WERI-Rb-1 (cell line): ENCODE measurements at regions not wholly inside any gene's neighbourhood (a gene's known extent, or its start where the extent isn't known, plus 50 kb on each side); places are given as distances from the start of the nearest gene placed in this dataset.

Experiments used
- DNase-seq: peaks from one replicate; pipeline ENCODE4 v3.0.0-alpha.2; 2020
- H3K27ac ChIP-seq: fragments of 250-450 bp; sonication (Bioruptor Pico); 2 replicates; pipeline ENCODE4 v1.5.1; 2020; ENCODE audit warnings: mild to moderate bottlenecking, moderate library complexity
- H3K27me3 ChIP-seq: fragments of 250-450 bp; sonication (Bioruptor Pico); 2 replicates; pipeline ENCODE4 v1.5.1; 2021; ENCODE audit warnings: mild to moderate bottlenecking, low read depth, moderate library complexity; ENCODE audit not compliant: insufficient read depth, severe bottlenecking
- H3K36me3 ChIP-seq: fragments of 250-450 bp; sonication (Bioruptor Pico); 2 replicates; pipeline ENCODE4 v1.5.1; 2020; ENCODE audit warnings: mild to moderate bottlenecking, moderate library complexity
- H3K4me3 ChIP-seq: 2 replicates; pipeline ENCODE4 v1.5.1; 2011; ENCODE audit warnings: low read depth, mild to moderate bottlenecking, control low read depth, low read length
- H3K9me3 ChIP-seq: fragments of 250-450 bp; sonication (Bioruptor Pico); 2 replicates; pipeline ENCODE4 v1.5.1; 2021; ENCODE audit warnings: mild to moderate bottlenecking, moderate library complexity; ENCODE audit not compliant: severe bottlenecking
- CTCF ChIP-seq: IDR thresholded peaks from 2 replicates; pipeline ENCODE4 v1.5.1; 2011; ENCODE audit warnings: low read depth, mild to moderate bottlenecking, control low read depth, inconsistent platforms, low read length

GRCh38 chr12:102573237-102573636 is 92.9 kb upstream of the IGF1 start:
- no peak overlapping the region for H3K4me3 ChIP-seq
- no peak for DNase-seq
- no peak overlapping the region for H3K27ac ChIP-seq
- H3K9me3 ChIP-seq, result peaks cover 3% of the 10 kb centered on the region
- H3K36me3 ChIP-seq, result no peaks in the 10 kb centered on the region
- H3K27me3 ChIP-seq, result no peaks in the 10 kb centered on the region
- no peak for TF ChIP-seq CTCF

- Histone ChIP-seq H3K27ac (no peak overlapping the region), H3K27me3 (no peaks in the 10 kb centered on the region), H3K4me3 (no peak overlapping the region), H3K9me3 (peaks cover 3% of the 10 kb centered on the region), H3K36me3 (no peaks in the 10 kb centered on the region)
- no peak for DNase-seq
- no peak for TF ChIP-seq CTCF
Observed at GRCh38 chr12:102571889-102572288, 91.5 kb upstream of the IGF1 start.

DNA sequence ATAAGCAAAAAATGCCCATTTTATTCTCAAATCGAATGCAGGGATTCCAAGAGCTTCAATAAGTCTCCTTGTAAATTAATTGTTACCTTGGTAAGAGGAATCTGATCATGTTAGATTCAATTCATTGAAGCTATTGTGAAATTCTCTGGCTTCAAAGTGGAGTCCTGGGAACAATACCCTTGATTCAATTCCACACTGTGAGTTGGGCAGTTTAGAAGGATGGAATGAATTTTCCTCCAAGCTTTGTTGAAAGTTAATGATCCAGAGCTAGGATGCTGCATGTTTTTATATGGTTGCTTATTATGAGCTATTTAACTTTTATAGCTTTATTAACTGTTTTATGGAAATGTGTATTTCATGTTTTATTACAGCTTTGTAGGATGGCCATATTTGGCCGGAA is 89.9 kb upstream of the IGF1 start:
- TF ChIP-seq CTCF, result no peak
- no peak for DNase-seq
- H3K27ac ChIP-seq, result no peak overlapping the region

GRCh38 chr12:102569803-102570202 is 89.4 kb upstream of the IGF1 start:
- TF ChIP-seq CTCF, result no peak
- Histone ChIP-seq H3K9me3 (peaks cover 6% of the 10 kb centered on the region), H3K27me3 (no peaks in the 10 kb centered on the region), H3K4me3 (no peak overlapping the region), H3K27ac (no peak overlapping the region), H3K36me3 (no peaks in the 10 kb centered on the region)
- no peak for DNase-seq

More for the DNA sequence above, 89.9 kb upstream of the IGF1 start:
- H3K9me3 ChIP-seq, result peaks cover 4% of the 10 kb centered on the region
- no peak overlapping the region for H3K4me3 ChIP-seq
- H3K27me3 ChIP-seq, result no peaks in the 10 kb centered on the region
- H3K36me3 ChIP-seq, result no peaks in the 10 kb centered on the region

- peaks cover 6% of the 10 kb centered on the region for H3K9me3 ChIP-seq
- H3K27ac ChIP-seq, result no peak overlapping the region
- TF ChIP-seq CTCF, result no peak
- no peak for DNase-seq
- H3K36me3 ChIP-seq, result no peaks in the 10 kb centered on the region
- no peaks in the 10 kb centered on the region for H3K27me3 ChIP-seq
- no peak overlapping the region for H3K4me3 ChIP-seq
Observed at GRCh38 chr12:102568276-102568675, 87.9 kb upstream of the IGF1 start.
